ENCODE measurements at regions not wholly inside any gene's neighbourhood (a gene's known extent, or its start where the extent isn't known, plus 50 kb on each side); places are given as distances from the start of the nearest gene placed in this dataset.

- Mint-ChIP-seq H3K9me3 (no peaks in the 10 kb centered on the region), H3K27ac (no peak overlapping the region), H3K4me3 (no peak overlapping the region), H3K4me1 (ENCODE audit: low read depth) (peaks cover 18% of the 10 kb centered on the region), H3K36me3 (ENCODE audit: low read depth) (no peaks in the 10 kb centered on the region), H3K27me3 (ENCODE audit: insufficient read depth) (no peaks in the 10 kb centered on the region; the same call in 1 of the 2 replicates)
- TF ChIP-seq, protein P1, sequence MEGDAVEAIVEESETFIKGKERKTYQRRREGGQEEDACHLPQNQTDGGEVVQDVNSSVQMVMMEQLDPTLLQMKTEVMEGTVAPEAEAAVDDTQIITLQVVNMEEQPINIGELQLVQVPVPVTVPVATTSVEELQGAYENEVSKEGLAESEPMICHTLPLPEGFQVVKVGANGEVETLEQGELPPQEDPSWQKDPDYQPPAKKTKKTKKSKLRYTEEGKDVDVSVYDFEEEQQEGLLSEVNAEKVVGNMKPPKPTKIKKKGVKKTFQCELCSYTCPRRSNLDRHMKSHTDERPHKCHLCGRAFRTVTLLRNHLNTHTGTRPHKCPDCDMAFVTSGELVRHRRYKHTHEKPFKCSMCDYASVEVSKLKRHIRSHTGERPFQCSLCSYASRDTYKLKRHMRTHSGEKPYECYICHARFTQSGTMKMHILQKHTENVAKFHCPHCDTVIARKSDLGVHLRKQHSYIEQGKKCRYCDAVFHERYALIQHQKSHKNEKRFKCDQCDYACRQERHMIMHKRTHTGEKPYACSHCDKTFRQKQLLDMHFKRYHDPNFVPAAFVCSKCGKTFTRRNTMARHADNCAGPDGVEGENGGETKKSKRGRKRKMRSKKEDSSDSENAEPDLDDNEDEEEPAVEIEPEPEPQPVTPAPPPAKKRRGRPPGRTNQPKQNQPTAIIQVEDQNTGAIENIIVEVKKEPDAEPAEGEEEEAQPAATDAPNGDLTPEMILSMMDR (IDR thresholded peaks at IDR 0.05): peak; percentile 78
- peak; percentile 51 for DNase-seq
Observed at GRCh38 chr4:112060212-112060611, 85.0 kb upstream of the FAM241A start.

DNA sequence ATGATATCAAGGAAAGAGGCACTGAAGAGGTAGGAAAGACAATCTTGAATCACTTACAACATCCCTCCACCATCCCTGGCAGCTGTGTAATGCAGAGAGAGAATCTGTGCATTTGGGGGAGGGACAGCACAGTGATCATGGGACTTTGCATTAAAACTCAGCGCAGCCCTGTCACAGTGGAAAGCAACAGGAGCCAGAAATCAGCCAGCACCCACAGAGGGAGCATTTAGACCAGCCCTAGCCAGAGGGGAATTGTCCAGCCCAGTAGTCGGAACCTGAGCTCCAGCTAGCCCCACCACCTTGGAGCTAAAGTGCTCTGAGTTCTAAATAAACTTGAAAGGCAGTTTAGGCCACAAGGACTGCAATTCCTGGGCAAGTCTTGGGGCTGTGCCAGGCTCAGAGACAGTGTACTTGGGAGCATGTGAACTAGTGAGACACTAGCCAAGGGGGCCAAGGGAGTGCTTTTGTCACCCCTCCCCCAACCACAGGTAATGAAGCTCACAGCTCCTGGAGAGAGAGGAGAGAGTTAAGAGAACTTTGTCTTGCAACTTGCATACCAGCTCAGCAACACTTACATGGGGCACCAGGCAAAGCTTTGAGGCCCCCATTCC is 83.9 kb upstream of the FAM241A start:
- no peak for DNase-seq
- no peak overlapping the region for H3K4me3 Mint-ChIP-seq
- no peaks in the 10 kb centered on the region for H3K9me3 Mint-ChIP-seq
- H3K27me3 Mint-ChIP-seq (ENCODE audit: insufficient read depth): no peaks in the 10 kb centered on the region; the same call in 1 of the 2 replicates
- TF ChIP-seq, protein P1 (IDR thresholded peaks at IDR 0.05): no peak
- no peak overlapping the region for H3K27ac Mint-ChIP-seq
- no peaks in the 10 kb centered on the region for H3K36me3 Mint-ChIP-seq (ENCODE audit: low read depth)
- H3K4me1 Mint-ChIP-seq (ENCODE audit: low read depth): peaks cover 18% of the 10 kb centered on the region

- no peak overlapping the region for H3K27ac Mint-ChIP-seq
- TF ChIP-seq, protein P1 (IDR thresholded peaks at IDR 0.05): peak; percentile 41
- H3K36me3 Mint-ChIP-seq (ENCODE audit: low read depth): no peaks in the 10 kb centered on the region
- H3K27me3 Mint-ChIP-seq (ENCODE audit: insufficient read depth): no peaks in the 10 kb centered on the region; the same call in 1 of the 2 replicates
- no peak for DNase-seq
- no peaks in the 10 kb centered on the region for H3K9me3 Mint-ChIP-seq
- H3K4me3 Mint-ChIP-seq: no peak overlapping the region
- peaks cover 14% of the 10 kb centered on the region for H3K4me1 Mint-ChIP-seq (ENCODE audit: low read depth)
Observed at GRCh38 chr4:112063260-112063659, 82.0 kb upstream of the FAM241A start.

DNA sequence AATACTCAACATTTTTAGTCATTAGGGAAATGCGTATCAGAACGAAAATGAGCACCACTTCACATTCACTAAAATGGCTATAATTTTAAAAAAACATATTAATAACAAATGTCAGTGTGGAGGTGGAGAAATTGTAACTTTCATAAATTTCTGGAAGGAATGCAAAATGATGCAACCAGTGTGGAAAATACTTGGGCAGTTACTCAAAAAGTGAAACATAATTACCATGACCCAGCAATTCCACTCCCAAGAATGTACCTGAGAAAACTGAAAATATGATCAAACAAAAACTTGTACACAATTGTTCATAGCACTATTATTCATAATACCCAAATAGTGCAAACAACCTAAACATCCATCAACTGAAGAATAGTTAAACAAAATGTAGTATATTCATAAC is 76.1 kb upstream of the FAM241A start:
- TF ChIP-seq, protein P1 (IDR thresholded peaks at IDR 0.05): no peak
- Mint-ChIP-seq H3K27ac (no peak overlapping the region), H3K4me3 (no peak overlapping the region), H3K27me3 (ENCODE audit: insufficient read depth) (no peaks in the 10 kb centered on the region; the same call in 1 of the 2 replicates), H3K4me1 (ENCODE audit: low read depth) (peaks cover 11% of the 10 kb centered on the region; the same call in 1 of the 2 replicates), H3K9me3 (peaks cover 16% of the 10 kb centered on the region), H3K36me3 (ENCODE audit: low read depth) (peaks cover 17% of the 10 kb centered on the region)
- DNase-seq: no peak

DNA sequence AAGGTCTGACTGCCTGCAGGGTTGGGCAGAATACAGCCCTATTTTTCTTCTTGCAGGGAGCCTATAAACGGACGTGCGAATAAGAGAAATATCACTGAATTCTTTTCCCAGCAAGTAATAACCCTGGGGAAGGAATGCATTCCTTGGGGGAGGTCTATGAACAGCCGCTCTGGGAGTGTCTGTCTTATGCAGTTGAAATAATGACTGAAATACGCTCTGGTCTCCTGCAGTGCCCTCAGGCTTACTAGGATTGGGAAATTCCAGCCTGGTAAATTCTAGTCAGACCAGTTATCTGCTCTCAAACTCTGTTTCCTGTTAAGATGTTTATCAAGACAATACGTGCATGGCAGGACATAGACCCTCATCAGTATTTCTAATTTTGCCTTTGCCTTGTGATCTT is 72.1 kb upstream of the FAM241A start:
- no peak for DNase-seq
- peaks cover 16% of the 10 kb centered on the region for H3K9me3 Mint-ChIP-seq
- no peak overlapping the region for H3K27ac Mint-ChIP-seq
- TF ChIP-seq, protein P1 (IDR thresholded peaks at IDR 0.05): no peak
- H3K4me3 Mint-ChIP-seq: no peak overlapping the region
- peaks cover 17% of the 10 kb centered on the region for H3K36me3 Mint-ChIP-seq (ENCODE audit: low read depth)
- H3K4me1 Mint-ChIP-seq (ENCODE audit: low read depth): peaks cover 17% of the 10 kb centered on the region; the same call in 1 of the 2 replicates
- H3K27me3 Mint-ChIP-seq (ENCODE audit: insufficient read depth): no peaks in the 10 kb centered on the region; the same call in 1 of the 2 replicates
